Nephron progenitor cell (in vitro differentiated cells): ENCODE measurements at regions not wholly inside any gene's neighbourhood (a gene's known extent, or its start where the extent isn't known, plus 50 kb on each side); places are given as distances from the start of the nearest gene placed in this dataset.

Experiments used
- DNase-seq: peaks from one replicate; pipeline ENCODE4 v3.0.0; 2021
- H3K27ac Mint-ChIP-seq: 2 replicates; pipeline ENCODE4 v1.8.0; 2021; ENCODE audit warnings: mild to moderate bottlenecking, moderate library complexity, mixed read lengths
- H3K27me3 Mint-ChIP-seq: 2 replicates; pipeline ENCODE4 v1.8.0; 2021; ENCODE audit warnings: mild to moderate bottlenecking, low read depth, mixed read lengths; ENCODE audit not compliant: poor library complexity
- H3K36me3 Mint-ChIP-seq: 2 replicates; pipeline ENCODE4 v1.8.0; 2021; ENCODE audit warnings: low read depth, mixed read lengths
- H3K4me1 Mint-ChIP-seq: 2 replicates; pipeline ENCODE4 v1.8.0; 2021; ENCODE audit warnings: mixed read lengths
- H3K4me3 Mint-ChIP-seq: 2 replicates; pipeline ENCODE4 v1.8.0; 2021; ENCODE audit warnings: mild to moderate bottlenecking, moderate library complexity, mixed read lengths
- H3K9me3 Mint-ChIP-seq: 2 replicates; pipeline ENCODE4 v1.8.0; 2021; ENCODE audit warnings: mild to moderate bottlenecking, moderate library complexity, mixed read lengths
- TF ChIP-seq, protein P1 (sequence below): fragments of 200-600 bp; sonication (generic); IDR thresholded peaks from 2 replicates; pipeline ENCODE4 v1.5.0; 2021; ENCODE audit warnings: antibody characterized with exemption

DNA sequence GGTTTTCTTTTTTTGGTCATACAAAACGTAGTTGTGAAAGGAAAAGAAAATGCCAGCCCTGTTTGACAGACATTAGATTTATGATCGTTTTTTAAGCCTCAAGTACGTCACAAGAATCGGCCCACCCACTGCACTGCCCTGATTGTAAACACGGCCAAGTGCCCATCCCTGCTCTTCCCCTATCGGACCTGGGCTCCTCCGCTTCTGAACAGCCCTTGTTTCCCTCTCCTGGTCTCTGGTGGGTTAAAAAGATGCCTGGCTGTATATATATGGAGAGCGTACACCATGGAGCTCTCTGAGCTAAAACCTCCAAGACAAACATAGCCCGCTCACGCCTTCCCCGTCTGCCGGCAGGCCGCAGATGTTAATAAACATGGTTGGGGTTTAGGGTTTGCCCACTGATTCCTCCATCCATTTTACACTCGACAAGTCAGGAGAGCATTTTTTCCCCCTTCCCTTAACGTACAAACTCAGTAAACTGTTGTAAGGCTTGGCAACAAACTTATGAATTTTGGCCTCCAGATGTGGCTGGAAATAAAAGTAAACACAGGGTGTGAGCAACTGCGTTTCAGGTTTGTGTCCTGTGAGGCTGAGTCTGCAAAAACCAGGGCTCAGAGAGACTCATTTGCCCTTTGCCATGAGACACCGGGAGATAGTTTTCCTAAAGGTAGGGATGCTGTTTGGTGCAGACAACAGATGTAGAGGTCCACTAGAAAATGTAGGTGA, 325.9 kb downstream of the SOX9 start:
- H3K27ac Mint-ChIP-seq, result no peak overlapping the region
- no peak overlapping the region for H3K4me3 Mint-ChIP-seq
- no peak for DNase-seq
- no peaks in the 10 kb centered on the region for H3K36me3 Mint-ChIP-seq
- TF ChIP-seq, protein P1, sequence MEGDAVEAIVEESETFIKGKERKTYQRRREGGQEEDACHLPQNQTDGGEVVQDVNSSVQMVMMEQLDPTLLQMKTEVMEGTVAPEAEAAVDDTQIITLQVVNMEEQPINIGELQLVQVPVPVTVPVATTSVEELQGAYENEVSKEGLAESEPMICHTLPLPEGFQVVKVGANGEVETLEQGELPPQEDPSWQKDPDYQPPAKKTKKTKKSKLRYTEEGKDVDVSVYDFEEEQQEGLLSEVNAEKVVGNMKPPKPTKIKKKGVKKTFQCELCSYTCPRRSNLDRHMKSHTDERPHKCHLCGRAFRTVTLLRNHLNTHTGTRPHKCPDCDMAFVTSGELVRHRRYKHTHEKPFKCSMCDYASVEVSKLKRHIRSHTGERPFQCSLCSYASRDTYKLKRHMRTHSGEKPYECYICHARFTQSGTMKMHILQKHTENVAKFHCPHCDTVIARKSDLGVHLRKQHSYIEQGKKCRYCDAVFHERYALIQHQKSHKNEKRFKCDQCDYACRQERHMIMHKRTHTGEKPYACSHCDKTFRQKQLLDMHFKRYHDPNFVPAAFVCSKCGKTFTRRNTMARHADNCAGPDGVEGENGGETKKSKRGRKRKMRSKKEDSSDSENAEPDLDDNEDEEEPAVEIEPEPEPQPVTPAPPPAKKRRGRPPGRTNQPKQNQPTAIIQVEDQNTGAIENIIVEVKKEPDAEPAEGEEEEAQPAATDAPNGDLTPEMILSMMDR, result no peak
- H3K4me1 Mint-ChIP-seq, result peaks cover 30% of the 10 kb centered on the region
- H3K27me3 Mint-ChIP-seq, result peaks cover 11% of the 10 kb centered on the region
- H3K9me3 Mint-ChIP-seq, result no peaks in the 10 kb centered on the region

DNA sequence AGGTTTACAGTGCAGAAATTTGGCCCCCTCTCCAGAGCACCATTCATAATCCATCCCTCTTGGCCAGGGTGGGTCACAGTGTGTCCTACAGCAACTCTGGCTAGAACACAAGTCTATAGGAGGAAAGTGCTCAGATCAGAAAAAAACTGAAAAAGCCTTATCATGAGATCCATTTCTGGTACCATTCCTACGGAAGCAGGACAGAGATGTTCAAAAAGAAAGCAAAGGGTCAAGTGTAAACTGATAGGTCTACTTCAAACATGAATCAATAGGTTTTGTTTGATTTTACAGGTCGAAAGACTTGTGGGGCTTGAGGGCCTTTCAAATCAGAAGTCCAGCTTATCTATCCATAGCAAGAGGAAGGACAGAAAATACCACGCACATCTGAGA, 326.4 kb downstream of the SOX9 start:
- Mint-ChIP-seq H3K27me3 (peaks cover 12% of the 10 kb centered on the region), H3K9me3 (no peaks in the 10 kb centered on the region), H3K4me1 (peaks cover 32% of the 10 kb centered on the region), H3K4me3 (no peak overlapping the region), H3K27ac (no peak overlapping the region), H3K36me3 (no peaks in the 10 kb centered on the region)
- TF ChIP-seq, protein P1, result no peak
- DNase-seq, result no peak

DNA sequence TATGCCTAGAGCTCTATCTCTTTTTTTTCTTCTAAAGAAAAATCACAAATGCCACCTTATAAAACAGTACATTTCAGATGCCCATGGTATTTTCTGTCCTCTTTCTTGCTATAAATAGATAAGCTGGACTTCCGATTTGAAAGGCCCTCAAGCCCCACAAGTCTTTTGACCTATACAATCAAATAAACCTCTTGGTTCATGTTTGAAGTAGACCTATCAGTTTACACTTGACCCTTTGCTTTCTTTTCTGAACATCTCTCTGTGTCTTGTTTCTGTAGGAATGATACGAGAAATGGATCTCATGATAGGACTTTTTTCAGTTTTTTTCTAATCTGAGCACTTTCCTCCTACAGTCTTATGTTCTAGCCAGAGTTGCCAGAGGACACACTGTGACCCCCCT, 327.2 kb downstream of the SOX9 start:
- H3K4me3 Mint-ChIP-seq, result no peak overlapping the region
- peaks cover 16% of the 10 kb centered on the region for H3K27me3 Mint-ChIP-seq
- TF ChIP-seq, protein P1, result no peak
- no peaks in the 10 kb centered on the region for H3K9me3 Mint-ChIP-seq
- H3K27ac Mint-ChIP-seq, result no peak overlapping the region
- no peak for DNase-seq
- peaks cover 39% of the 10 kb centered on the region for H3K4me1 Mint-ChIP-seq
- no peaks in the 10 kb centered on the region for H3K36me3 Mint-ChIP-seq

DNA sequence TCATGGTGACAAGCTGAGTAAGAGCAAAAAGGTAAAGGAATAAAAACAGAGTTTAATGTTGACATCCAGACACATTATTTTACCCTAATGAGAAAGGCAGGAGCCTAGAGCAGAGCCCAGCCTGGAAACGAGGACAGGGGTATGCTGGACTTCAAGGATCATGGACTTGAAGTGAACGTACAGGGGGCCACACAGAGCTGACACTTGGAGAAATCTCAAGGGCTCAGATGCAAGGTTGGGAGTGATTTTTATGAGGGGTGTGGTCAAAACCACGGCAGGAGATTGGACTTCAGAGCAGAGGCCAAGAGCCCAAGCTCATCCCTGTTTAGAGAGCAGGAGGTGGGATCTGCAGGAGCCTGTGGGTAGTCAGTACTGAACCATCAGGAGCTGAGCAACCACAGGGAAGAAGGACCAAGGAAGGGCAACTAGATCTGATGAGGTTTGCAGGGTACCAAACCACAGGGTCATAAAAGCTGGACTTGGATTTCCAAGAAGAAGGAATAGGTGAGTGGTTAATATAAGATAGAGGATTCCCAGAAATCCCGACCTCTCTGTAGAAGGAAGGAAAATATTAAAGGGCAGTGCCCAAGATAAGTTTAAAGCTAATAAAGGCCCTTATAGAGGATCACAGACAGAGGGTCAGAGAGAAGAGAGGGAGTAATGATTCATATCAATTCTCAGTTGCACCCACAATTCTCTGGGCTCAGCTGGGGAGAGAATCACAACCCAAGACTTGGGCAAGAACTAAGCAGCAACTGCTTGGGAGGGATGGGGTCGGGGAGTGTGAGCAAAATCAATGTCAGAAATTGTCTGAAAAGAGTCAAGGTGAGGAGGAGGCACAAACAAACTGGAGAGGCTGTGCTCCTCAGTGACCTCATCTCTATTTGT, 331.7 kb downstream of the SOX9 start:
- DNase-seq, result no peak
- H3K4me3 Mint-ChIP-seq, result no peak overlapping the region
- peaks cover 5% of the 10 kb centered on the region for H3K9me3 Mint-ChIP-seq
- H3K36me3 Mint-ChIP-seq, result no peaks in the 10 kb centered on the region
- TF ChIP-seq, protein P1, result no peak
- no peak overlapping the region for H3K27ac Mint-ChIP-seq
- H3K27me3 Mint-ChIP-seq, result peaks cover 17% of the 10 kb centered on the region
- peaks cover 35% of the 10 kb centered on the region for H3K4me1 Mint-ChIP-seq

DNA sequence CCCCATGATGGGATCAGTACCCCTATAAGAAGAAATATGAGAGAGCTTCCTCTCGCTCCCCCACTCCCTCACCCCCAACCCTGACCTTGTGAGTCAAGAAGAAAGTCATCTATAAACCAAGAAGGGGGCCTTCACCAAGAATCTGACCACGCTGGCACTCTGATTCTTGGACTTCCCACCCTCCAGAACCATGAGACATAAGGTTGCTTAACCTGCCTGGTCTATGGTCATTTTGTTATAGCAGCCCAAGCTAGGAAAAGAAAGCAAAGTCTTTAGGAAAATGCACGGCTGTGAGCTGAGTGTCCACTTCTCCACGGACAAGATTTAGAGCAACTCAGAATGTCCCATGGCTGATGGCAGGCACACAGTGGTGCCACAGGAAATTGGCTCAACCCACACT, 333.5 kb downstream of the SOX9 start:
- TF ChIP-seq, protein P1, result no peak
- DNase-seq, result no peak
- no peak overlapping the region for H3K27ac Mint-ChIP-seq
- H3K36me3 Mint-ChIP-seq, result no peaks in the 10 kb centered on the region
- peaks cover 5% of the 10 kb centered on the region for H3K9me3 Mint-ChIP-seq
- H3K4me3 Mint-ChIP-seq, result no peak overlapping the region
- peaks cover 25% of the 10 kb centered on the region for H3K4me1 Mint-ChIP-seq
- peaks cover 27% of the 10 kb centered on the region for H3K27me3 Mint-ChIP-seq
